ENCODE measurements at regions not wholly inside any gene's neighbourhood (a gene's known extent, or its start where the extent isn't known, plus 50 kb on each side); places are given as distances from the start of the nearest gene placed in this dataset.

- ChIA-PET CTCF (no interaction called here), POLR2A (no interaction called here)
- DNase-seq (no peak), ATAC-seq (ENCODE audit: low read depth) (no peak)
- Mint-ChIP-seq H3K9me3 (no peaks in the 10 kb centered on the region), H3K36me3 (ENCODE audit: low read depth) (no peaks in the 10 kb centered on the region), H3K4me3 (no peak overlapping the region), H3K4me1 (no peaks in the 10 kb centered on the region), H3K27me3 (peaks cover 10% of the 10 kb centered on the region), H3K27ac (no peak overlapping the region)
- TF ChIP-seq CTCF (IDR thresholded peaks at IDR 0.05) = no peak
- intact Hi-C loops (cut with micrococcal nuclease) = no loop called here
Observed at GRCh38 chr17:14619821-14620220, 318.9 kb downstream of the HS3ST3B1 start.

DNA sequence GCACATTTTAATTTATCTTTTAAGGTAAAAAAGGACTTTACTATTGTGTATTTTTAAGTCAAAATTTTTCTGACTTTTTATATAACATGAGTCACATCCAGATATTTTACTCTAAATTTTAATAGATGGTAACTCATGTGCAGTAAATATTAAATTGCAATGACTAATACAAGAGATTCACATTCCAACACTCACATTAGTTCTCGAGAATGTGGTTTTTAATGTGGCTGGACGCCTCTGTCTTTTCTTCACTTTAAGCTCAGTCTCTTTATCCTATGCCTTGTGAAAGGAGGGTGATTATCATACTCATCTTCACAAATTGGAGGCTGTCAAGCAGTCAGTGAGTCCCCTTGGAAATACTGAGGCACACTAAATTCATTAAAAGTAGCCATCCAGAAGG lies 315.6 kb downstream of the HS3ST3B1 start:
- no peak for ATAC-seq (ENCODE audit: low read depth)
- Mint-ChIP-seq H3K4me1 (no peaks in the 10 kb centered on the region), H3K9me3 (peaks cover 5% of the 10 kb centered on the region), H3K27me3 (peaks cover 2% of the 10 kb centered on the region), H3K27ac (no peak overlapping the region), H3K4me3 (no peak overlapping the region), H3K36me3 (ENCODE audit: low read depth) (no peaks in the 10 kb centered on the region)
- ChIA-PET CTCF (no interaction called here), POLR2A (no interaction called here)
- no peak for TF ChIP-seq CTCF (IDR thresholded peaks at IDR 0.05)
- intact Hi-C loops (cut with micrococcal nuclease) = no loop called here
- DNase-seq = no peak

DNA sequence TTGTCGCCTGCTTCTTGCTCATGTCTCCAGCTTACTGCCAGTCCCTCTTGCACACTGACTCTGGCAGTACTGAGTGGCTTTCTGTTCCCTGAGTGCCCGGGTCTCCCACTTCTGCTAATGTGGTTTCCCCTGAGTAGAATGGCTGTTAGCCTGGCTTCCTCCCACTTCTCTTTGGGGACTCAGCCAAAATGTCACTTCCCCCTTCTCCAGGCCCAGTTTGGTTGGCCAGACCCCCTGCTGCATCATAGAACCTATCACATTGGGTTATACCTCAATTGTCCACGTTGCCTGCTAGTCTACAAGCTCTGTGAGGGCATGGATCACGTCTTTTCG lies 304.4 kb downstream of the HS3ST3B1 start:
- DNase-seq = no peak

GRCh38 chr17:14604591-14605266 lies 303.8 kb downstream of the HS3ST3B1 start:
- TF ChIP-seq CTCF (IDR thresholded peaks at IDR 0.05) = no peak
- DNase-seq (no peak), ATAC-seq (ENCODE audit: low read depth) (peak; percentile 55)
- ChIA-PET CTCF (no interaction called here), POLR2A (interaction anchor here (1.4 kb wide), 1 partner anchor 303 kb away, joined by 6 read pairs; the partner anchor contains the start of gene HS3ST3B1)
- intact Hi-C loops (cut with micrococcal nuclease) = loop anchor here (1.0 to 5.0 kb wide), 3 partner anchors 176 to 302 kb away; partner anchors contain the start of gene HS3ST3B1
- Mint-ChIP-seq H3K4me3 (peak overlapping the region; percentile 53), H3K9me3 (peaks cover 13% of the 10 kb centered on the region), H3K4me1 (peaks cover 20% of the 10 kb centered on the region), H3K36me3 (ENCODE audit: low read depth) (no peaks in the 10 kb centered on the region), H3K27me3 (no peaks in the 10 kb centered on the region), H3K27ac (peak overlapping the region; percentile 74)

More for the DNA sequence above, 304.4 kb downstream of the HS3ST3B1 start:
- peaks cover 16% of the 10 kb centered on the region for H3K9me3 Mint-ChIP-seq
- ChIA-PET CTCF (no interaction called here), POLR2A (interaction anchor here (1.4 kb wide), 1 partner anchor 304 kb away, joined by 6 read pairs; the partner anchor contains the start of gene HS3ST3B1)
- H3K4me1 Mint-ChIP-seq = peaks cover 20% of the 10 kb centered on the region
- no peaks in the 10 kb centered on the region for H3K36me3 Mint-ChIP-seq (ENCODE audit: low read depth)
- ATAC-seq (ENCODE audit: low read depth) = peak; percentile 91
- H3K27me3 Mint-ChIP-seq = no peaks in the 10 kb centered on the region
- peak overlapping the region; percentile 53 for H3K4me3 Mint-ChIP-seq
- intact Hi-C loops (cut with micrococcal nuclease) = loop anchor here (1.0 to 5.0 kb wide), 3 partner anchors 177 to 303 kb away; partner anchors contain the start of gene HS3ST3B1
- peak overlapping the region; percentile 74 for H3K27ac Mint-ChIP-seq
- TF ChIP-seq CTCF (IDR thresholded peaks at IDR 0.05) = no peak

- CTCF ChIA-PET = no interaction called here
- no peak for DNase-seq
- Mint-ChIP-seq H3K4me3 (no peak overlapping the region), H3K27me3 (peaks cover 18% of the 10 kb centered on the region), H3K4me1 (no peaks in the 10 kb centered on the region), H3K27ac (no peak overlapping the region), H3K36me3 (ENCODE audit: low read depth) (no peaks in the 10 kb centered on the region), H3K9me3 (no peaks in the 10 kb centered on the region)
- TF ChIP-seq CTCF (IDR thresholded peaks at IDR 0.05) = no peak
- ATAC-seq (ENCODE audit: low read depth) = no peak
- intact Hi-C loops (cut with micrococcal nuclease) = no loop called here
- POLR2A ChIA-PET = no interaction called here
Observed at GRCh38 chr17:14596224-14596623, 295.3 kb downstream of the HS3ST3B1 start.

All from activated B cell treated with CpG ODN at 0.5 μM for 24 hours (primary cell).